Choroid plexus epithelial cell (primary cell): ENCODE measurements at regions not wholly inside any gene's neighbourhood (a gene's known extent, or its start where the extent isn't known, plus 50 kb on each side); places are given as distances from the start of the nearest gene placed in this dataset.
"Not testable (repeated sequence)": the region's sequence is repeated elsewhere in the genome, so short reads cannot be mapped to it uniquely, and the experiment has no call there.

Experiments used
- DNase-seq: peaks from one replicate; pipeline ENCODE4 v3.0.0-alpha.2; 2010; ENCODE audit warnings: low read depth
- H3K4me3 ChIP-seq: 2 replicates; pipeline ENCODE4 v1.5.1; 2011; ENCODE audit warnings: low read depth, mild to moderate bottlenecking, control low read depth, low read length, moderate library complexity
- TF ChIP-seq, protein P1 (sequence below): conservative IDR thresholded peaks from 2 replicates; pipeline ENCODE4 v1.5.1; 2011; ENCODE audit warnings: low read depth, mild to moderate bottlenecking, control low read depth, inconsistent platforms, low read length, moderate library complexity

DNA sequence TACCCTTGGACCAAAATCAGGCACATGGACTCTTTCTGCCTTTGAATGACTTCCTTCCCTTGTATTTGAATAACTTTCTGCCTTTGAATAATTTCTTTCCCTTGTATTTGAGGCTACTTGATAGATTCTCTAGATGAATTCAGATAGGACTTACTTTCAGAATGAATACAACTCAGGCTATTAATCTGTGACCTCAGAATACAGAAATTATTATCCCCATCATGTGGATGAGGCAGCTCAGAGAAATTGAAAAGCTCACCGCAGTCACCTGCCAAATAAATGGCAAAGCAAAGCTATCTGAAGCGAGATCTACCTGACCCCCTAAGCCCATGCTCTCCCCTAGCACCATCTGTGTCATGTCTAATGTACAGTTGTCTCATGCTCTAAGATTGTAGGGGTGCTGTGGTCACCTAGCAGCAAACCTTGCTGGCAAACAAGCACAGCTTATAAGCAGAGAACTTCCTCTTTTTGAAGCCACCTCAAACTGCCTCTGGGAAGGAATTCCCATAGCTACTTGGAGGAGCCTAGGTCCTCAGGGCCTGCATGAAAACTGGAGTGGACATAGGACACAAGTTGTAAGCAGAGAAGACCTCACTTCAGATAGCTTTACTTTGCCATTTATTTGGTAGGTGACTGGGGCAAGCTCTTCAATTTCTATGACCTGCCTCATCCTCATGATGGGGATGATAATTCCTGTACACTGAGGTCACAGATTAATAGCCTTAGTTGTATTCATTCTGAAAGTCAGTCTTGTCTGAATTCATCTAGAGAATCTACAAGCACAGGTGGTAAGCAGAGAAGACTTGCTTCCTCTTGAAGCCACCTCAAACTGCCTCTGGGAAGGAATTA, 66.1 kb downstream of the FASLG start:
- TF ChIP-seq, protein P1, sequence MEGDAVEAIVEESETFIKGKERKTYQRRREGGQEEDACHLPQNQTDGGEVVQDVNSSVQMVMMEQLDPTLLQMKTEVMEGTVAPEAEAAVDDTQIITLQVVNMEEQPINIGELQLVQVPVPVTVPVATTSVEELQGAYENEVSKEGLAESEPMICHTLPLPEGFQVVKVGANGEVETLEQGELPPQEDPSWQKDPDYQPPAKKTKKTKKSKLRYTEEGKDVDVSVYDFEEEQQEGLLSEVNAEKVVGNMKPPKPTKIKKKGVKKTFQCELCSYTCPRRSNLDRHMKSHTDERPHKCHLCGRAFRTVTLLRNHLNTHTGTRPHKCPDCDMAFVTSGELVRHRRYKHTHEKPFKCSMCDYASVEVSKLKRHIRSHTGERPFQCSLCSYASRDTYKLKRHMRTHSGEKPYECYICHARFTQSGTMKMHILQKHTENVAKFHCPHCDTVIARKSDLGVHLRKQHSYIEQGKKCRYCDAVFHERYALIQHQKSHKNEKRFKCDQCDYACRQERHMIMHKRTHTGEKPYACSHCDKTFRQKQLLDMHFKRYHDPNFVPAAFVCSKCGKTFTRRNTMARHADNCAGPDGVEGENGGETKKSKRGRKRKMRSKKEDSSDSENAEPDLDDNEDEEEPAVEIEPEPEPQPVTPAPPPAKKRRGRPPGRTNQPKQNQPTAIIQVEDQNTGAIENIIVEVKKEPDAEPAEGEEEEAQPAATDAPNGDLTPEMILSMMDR, result no peak
- no peak for DNase-seq
- no peak overlapping the region for H3K4me3 ChIP-seq

DNA sequence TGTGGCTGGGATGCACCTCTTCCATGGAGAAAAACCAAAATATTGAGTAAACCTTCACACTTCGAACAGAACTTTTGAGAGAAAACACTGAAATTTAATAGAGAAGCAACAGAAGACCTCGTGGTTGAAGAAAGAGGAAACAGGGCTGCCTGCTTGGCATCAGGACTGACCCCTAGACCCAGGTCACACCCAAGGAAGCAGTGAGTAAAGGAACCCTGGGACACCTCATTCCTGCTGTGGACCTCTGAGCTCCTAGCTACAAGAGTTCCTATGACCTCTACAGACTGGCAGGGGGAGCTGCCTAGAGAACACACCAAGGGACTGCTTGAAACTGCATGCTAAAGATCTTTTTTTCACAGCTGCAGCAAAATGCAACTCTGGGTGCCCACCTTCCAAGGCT, 67.8 kb downstream of the FASLG start:
- TF ChIP-seq, protein P1, result no peak
- no peak overlapping the region for H3K4me3 ChIP-seq
- DNase-seq, result no peak

DNA sequence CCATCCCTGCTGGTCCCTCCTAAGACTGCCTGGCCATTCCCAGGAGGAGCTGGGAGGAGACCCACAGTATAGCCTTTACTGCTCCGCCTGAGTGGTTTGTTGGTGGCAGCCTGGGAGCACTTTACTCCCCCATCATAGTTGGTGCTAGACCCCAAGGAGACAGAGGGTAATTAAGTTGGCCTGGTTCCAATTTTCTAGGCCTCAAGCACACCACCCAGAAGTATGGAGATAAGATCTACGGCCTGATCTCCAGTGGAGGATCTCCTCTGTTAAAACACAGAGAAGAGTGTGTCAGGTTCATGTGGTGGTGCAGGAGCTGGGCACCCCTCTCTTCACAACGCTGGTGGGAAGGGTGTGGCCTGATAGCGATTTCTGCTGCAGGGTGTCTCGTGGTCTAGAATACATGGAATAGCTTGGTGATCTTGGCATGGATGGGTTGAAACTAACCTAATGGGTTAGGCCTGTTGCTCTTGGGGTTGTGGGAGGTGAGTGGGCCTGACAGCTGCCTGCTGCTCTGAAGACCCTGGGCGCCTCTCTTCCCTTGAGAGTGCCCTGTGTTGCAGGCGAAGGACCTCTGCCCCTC, 68.5 kb downstream of the FASLG start:
- no peak for DNase-seq
- H3K4me3 ChIP-seq, result no peak overlapping the region
- TF ChIP-seq, protein P1, result no peak

DNA sequence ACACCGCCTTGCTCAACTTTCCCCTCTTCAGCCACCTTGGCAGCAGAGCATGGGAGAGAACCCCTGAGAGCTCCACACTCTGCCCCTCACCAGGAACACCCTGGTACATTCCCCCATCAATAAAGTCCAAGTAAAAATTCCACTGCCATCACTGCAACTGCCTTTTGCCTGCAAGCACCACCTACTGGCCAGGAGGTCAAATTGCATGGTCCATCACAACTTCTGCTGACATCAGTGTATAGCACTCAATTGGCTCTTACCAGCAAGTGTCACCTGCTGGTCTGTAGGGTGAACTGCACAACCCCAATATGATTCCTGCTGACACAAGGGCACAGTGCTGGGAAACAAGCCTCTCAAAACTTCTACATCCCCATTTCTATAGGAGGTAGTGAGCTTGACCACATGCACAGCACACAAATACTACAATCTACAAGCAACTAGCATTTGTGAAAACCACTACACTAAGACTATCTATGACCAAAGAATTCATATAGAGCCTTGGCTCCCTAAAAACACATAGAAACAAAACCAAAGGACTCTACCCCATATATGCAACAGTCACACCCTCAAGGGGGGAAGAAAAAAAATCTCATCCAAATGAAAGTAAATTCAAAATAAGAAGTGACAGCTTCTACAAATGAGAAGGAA, 69.2 kb downstream of the FASLG start:
- H3K4me3 ChIP-seq, result no peak overlapping the region
- TF ChIP-seq, protein P1, result peak; percentile 67
- DNase-seq, result peak; percentile 53

DNA sequence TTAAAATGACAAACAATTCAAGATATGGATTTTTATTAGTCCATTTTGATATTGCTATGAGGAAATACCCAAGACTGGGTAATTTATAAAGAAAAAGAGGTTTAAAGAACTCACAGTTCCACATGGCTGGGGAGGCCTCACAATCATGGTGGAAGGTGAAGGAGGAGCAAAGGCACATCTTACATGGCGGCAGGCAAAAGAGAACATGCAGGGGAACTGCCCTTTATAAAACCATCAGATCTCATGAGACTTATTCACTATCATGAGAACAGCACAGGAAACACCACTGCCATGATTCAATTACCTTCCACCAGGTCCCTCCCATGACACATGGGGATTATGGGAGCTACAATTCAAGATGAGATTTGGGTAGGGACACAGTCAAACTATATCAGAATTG, 69.8 kb downstream of the FASLG start:
- not testable (repeated sequence) for H3K4me3 ChIP-seq, DNase-seq

DNA sequence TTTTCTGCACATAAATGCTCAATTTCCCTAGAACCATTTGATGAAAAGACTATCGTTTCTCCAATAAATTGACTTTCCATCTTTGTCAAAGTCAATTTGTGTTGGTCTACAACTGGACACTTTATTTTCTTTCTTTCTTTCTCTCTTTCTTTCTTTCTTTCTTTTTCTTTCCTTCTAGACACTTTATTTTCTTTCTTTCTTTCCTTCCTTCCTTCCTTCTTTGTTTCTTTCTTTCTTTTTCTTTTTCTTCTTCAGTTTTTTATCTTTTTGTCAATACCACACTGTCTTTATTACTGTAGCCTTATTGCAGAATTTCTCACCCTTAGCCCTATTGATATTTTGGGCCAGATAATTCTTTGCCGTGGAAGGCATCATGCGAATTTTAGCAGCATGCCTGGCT, 73.5 kb downstream of the FASLG start:
- no peak for DNase-seq
- no peak overlapping the region for H3K4me3 ChIP-seq
- TF ChIP-seq, protein P1, result no peak

DNA sequence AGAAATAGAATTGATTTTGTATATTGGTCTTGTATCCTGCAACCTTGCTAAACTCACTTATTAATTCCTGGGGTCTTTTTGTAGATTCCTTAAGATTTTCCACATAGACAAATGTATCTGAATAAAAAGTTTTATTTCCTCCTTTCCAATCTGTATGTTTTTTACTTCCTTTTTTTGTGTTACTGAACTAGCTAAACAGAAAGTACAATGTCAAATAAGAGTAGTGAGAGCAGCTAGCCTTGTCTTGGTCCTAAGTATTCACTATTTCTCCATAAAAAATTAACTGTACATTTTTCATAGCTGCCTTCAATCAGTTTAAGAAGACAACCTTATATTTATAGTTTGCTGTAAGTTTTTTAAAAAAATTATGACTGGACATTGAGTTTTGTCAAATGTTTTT, 74.9 kb downstream of the FASLG start:
- no peak for DNase-seq
- TF ChIP-seq, protein P1, result no peak
- no peak overlapping the region for H3K4me3 ChIP-seq
